ENCODE measurements at regions not wholly inside any gene's neighbourhood (a gene's known extent, or its start where the extent isn't known, plus 50 kb on each side); places are given as distances from the start of the nearest gene placed in this dataset.
A peak's percentile ranks its signal among the peaks of the same experiment; 100 is the strongest.

GRCh38 chr18:76687304-76687962 lies 134.9 kb upstream of the ZNF236 start:
- CTCF ChIA-PET: interaction anchor here (0.6 to 4.6 kb wide), 14 partner anchors 12 to 325 kb away, joined by 3 to 69 read pairs (median 4); no protein-coding TSS in a partner anchor
- H3K27me3 ChIP-seq (ENCODE audit: control insufficient read depth, insufficient read depth, low read length): peaks cover 32% of the 10 kb centered on the region
- POLR2A ChIA-PET: no interaction called here
- DNase-seq (ENCODE audit: low read depth, low spot score): no peak
- H3K27ac ChIP-seq (ENCODE audit: low read depth, low read length): no peak overlapping the region
- no peak overlapping the region for H3K4me3 ChIP-seq (ENCODE audit: low read depth, low read length)
- no peaks in the 10 kb centered on the region for H3K9me3 ChIP-seq (ENCODE audit: control insufficient read depth, insufficient read depth, low read length)
- no peak for TF ChIP-seq CTCF (IDR thresholded peaks at IDR 0.05; ENCODE audit: low read depth, low read length)

- H3K4me3 ChIP-seq (ENCODE audit: low read depth, low read length): no peak overlapping the region
These were observed 135.6 kb upstream of the ZNF236 start for GRCh38 chr18:76686737-76687231.

GRCh38 chr18:76685860-76686259 lies 136.5 kb upstream of the ZNF236 start:
- peaks cover 34% of the 10 kb centered on the region for H3K27me3 ChIP-seq (ENCODE audit: control insufficient read depth, insufficient read depth, low read length)
- CTCF ChIA-PET: interaction anchor here (1.4 kb wide), 1 partner anchor 287 kb away, joined by 7 read pairs; no protein-coding TSS in a partner anchor

More at GRCh38 chr18:76686737-76687231, 135.6 kb upstream of the ZNF236 start:
- no peaks in the 10 kb centered on the region for H3K9me3 ChIP-seq (ENCODE audit: control insufficient read depth, insufficient read depth, low read length)
- peak; percentile 80 for TF ChIP-seq CTCF (IDR thresholded peaks at IDR 0.05; ENCODE audit: low read depth, low read length)
- ChIA-PET POLR2A (no interaction called here), CTCF (interaction anchor here (0.6 to 4.6 kb wide), 13 partner anchors 11 to 324 kb away, joined by 3 to 69 read pairs (median 4); no protein-coding TSS in a partner anchor)
- H3K27me3 ChIP-seq (ENCODE audit: control insufficient read depth, insufficient read depth, low read length): peaks cover 33% of the 10 kb centered on the region
- DNase-seq (ENCODE audit: low read depth, low spot score): peak; percentile 24
- H3K27ac ChIP-seq (ENCODE audit: low read depth, low read length): no peak overlapping the region

GRCh38 chr18:76685402-76685801 lies 137.0 kb upstream of the ZNF236 start:
- TF ChIP-seq CTCF (IDR thresholded peaks at IDR 0.05; ENCODE audit: low read depth, low read length): no peak
- DNase-seq (ENCODE audit: low read depth, low spot score): no peak
- Histone ChIP-seq H3K9me3 (ENCODE audit: control insufficient read depth, insufficient read depth, low read length) (no peaks in the 10 kb centered on the region), H3K4me3 (ENCODE audit: low read depth, low read length) (no peak overlapping the region), H3K27me3 (ENCODE audit: control insufficient read depth, insufficient read depth, low read length) (peaks cover 33% of the 10 kb centered on the region), H3K27ac (ENCODE audit: low read depth, low read length) (no peak overlapping the region)
- CTCF ChIA-PET: interaction anchor here (1.4 kb wide), 1 partner anchor 287 kb away, joined by 7 read pairs; no protein-coding TSS in a partner anchor
- POLR2A ChIA-PET: no interaction called here

More at GRCh38 chr18:76685860-76686259, 136.5 kb upstream of the ZNF236 start:
- no peaks in the 10 kb centered on the region for H3K9me3 ChIP-seq (ENCODE audit: control insufficient read depth, insufficient read depth, low read length)
- POLR2A ChIA-PET: no interaction called here
- H3K4me3 ChIP-seq (ENCODE audit: low read depth, low read length): no peak overlapping the region
- H3K27ac ChIP-seq (ENCODE audit: low read depth, low read length): no peak overlapping the region
- DNase-seq (ENCODE audit: low read depth, low spot score): no peak
- TF ChIP-seq CTCF (IDR thresholded peaks at IDR 0.05; ENCODE audit: low read depth, low read length): no peak

GRCh38 chr18:76684265-76684664 lies 138.1 kb upstream of the ZNF236 start:
- Histone ChIP-seq H3K27me3 (ENCODE audit: control insufficient read depth, insufficient read depth, low read length) (peaks cover 33% of the 10 kb centered on the region), H3K27ac (ENCODE audit: low read depth, low read length) (no peak overlapping the region), H3K9me3 (ENCODE audit: control insufficient read depth, insufficient read depth, low read length) (no peaks in the 10 kb centered on the region), H3K4me3 (ENCODE audit: low read depth, low read length) (no peak overlapping the region)
- no peak for DNase-seq (ENCODE audit: low read depth, low spot score)
- CTCF ChIA-PET: interaction anchor here (1.5 to 1.9 kb wide), 2 partner anchors 10 to 286 kb away, joined by 3 to 17 read pairs; no protein-coding TSS in a partner anchor
- no peak for TF ChIP-seq CTCF (IDR thresholded peaks at IDR 0.05; ENCODE audit: low read depth, low read length)
- POLR2A ChIA-PET: no interaction called here

All from AG04450 (cell line).